ENCODE measurements at regions not wholly inside any gene's neighbourhood (a gene's known extent, or its start where the extent isn't known, plus 50 kb on each side); places are given as distances from the start of the nearest gene placed in this dataset.

DNA sequence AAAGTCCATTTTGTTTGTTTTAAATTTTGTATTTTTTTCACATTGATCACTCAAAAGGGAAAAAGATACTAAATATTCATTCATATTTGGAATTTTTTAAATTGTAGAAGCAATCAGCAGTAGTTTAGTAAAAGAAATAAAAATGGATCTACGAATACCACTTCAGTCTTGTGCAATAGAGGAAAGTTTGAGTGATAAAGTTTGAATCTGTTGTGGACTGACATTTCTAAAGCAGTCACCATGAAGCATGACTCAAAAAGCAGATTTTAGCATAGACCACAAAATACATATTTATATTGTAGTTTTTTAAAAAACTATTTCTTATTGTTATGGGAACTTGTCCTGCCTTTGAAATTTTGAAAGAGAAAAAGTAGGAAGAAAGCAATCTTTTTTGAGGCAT is 520.5 kb upstream of the ZEB2 start:
- DNase-seq (ENCODE audit: extremely low spot score) = no peak
- TF ChIP-seq CTCF (IDR thresholded peaks at IDR 0.05; ENCODE audit: control extremely low read depth, extremely low read depth, low read depth, missing control alignments) = no peak
- POLR2A ChIA-PET = no interaction called here
- CTCF ChIA-PET = no interaction called here

- TF ChIP-seq CTCF (IDR thresholded peaks at IDR 0.05; ENCODE audit: control extremely low read depth, extremely low read depth, low read depth, missing control alignments) = no peak
- no peak for DNase-seq (ENCODE audit: extremely low spot score)
- ChIA-PET CTCF (no interaction called here), POLR2A (no interaction called here)
Observed at GRCh38 chr2:145038041-145038525, 518.2 kb upstream of the ZEB2 start.

DNA sequence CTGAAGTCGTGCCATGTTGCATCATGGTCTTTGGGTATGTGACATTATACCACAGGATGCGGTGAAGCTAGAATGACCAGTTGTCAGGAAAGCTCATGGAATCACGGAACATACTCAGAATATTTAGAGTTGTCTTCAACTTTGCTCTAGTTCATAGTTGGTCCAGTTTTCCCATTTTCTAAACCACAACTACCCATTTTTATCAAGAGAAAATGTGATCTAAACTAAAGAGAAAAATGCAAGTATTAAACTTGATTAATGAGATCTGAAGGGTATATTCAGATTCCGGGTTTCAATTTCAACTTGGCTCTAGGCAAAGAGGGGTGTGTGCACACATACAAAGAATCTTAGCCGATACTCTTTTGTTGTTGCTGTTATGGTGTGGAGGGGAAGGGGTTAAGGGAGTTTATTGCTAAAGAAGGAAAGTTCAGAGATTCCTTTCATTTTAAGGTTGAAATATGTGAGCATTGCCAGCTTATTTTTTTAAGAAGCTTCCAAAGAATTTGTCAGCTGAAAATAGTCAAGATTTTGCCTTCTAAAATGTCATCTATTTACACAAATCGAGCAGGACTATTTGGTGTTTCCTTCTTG is 516.6 kb upstream of the ZEB2 start:
- no peak for DNase-seq (ENCODE audit: extremely low spot score)
- TF ChIP-seq CTCF (IDR thresholded peaks at IDR 0.05; ENCODE audit: control extremely low read depth, extremely low read depth, low read depth, missing control alignments) = no peak
- ChIA-PET CTCF (interaction anchor here (1.0 to 1.7 kb wide), 2 partner anchors 12 to 21 kb away, joined by 4 read pairs; no protein-coding TSS in a partner anchor), POLR2A (no interaction called here)

GRCh38 chr2:145034511-145034910 is 514.6 kb upstream of the ZEB2 start:
- CTCF ChIA-PET = no interaction called here
- DNase-seq (ENCODE audit: extremely low spot score) = no peak
- POLR2A ChIA-PET = no interaction called here
- TF ChIP-seq CTCF (IDR thresholded peaks at IDR 0.05; ENCODE audit: control extremely low read depth, extremely low read depth, low read depth, missing control alignments) = no peak

GRCh38 chr2:145033438-145033837 is 513.5 kb upstream of the ZEB2 start:
- POLR2A ChIA-PET = no interaction called here
- DNase-seq (ENCODE audit: extremely low spot score) = no peak
- TF ChIP-seq CTCF (IDR thresholded peaks at IDR 0.05; ENCODE audit: control extremely low read depth, extremely low read depth, low read depth, missing control alignments) = no peak
- CTCF ChIA-PET = no interaction called here

- no peak for TF ChIP-seq CTCF (IDR thresholded peaks at IDR 0.05; ENCODE audit: control extremely low read depth, extremely low read depth, low read depth, missing control alignments)
- DNase-seq (ENCODE audit: extremely low spot score) = no peak
- CTCF ChIA-PET = no interaction called here
- POLR2A ChIA-PET = no interaction called here
Observed at GRCh38 chr2:145032791-145033190, 512.9 kb upstream of the ZEB2 start.

DNA sequence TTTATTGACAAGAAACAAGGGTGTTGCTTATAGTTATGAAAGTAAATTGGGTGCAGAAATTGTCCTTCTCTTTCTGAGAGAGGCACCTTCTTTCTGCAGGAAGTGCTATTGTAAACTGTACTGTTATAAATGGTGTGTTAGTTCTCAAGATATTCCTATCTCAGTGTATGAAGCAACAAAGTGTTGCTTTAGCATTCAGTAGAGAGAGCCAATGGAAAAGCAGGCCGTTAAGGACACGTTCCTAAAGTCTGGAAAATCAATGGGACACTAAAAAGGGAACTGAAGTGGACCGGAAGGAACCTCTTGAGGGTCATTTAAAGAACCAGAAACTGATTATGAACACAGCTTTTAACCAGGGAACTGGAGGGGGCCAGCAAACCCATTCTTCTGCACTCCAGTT is 510.0 kb upstream of the ZEB2 start:
- ChIA-PET CTCF (no interaction called here), POLR2A (no interaction called here)
- no peak for TF ChIP-seq CTCF (IDR thresholded peaks at IDR 0.05; ENCODE audit: control extremely low read depth, extremely low read depth, low read depth, missing control alignments)
- DNase-seq (ENCODE audit: extremely low spot score) = no peak
